NCI-H446 treated with DMSO at 0.1 percent for 48 hours (cell line): ENCODE measurements at regions not wholly inside any gene's neighbourhood (a gene's known extent, or its start where the extent isn't known, plus 50 kb on each side); places are given as distances from the start of the nearest gene placed in this dataset.
"Not testable (repeated sequence)": the region's sequence is repeated elsewhere in the genome, so short reads cannot be mapped to it uniquely, and the experiment has no call there.

Source experiments
- DNase-seq: peaks from one replicate; lab custom pipeline; 2025; lab: John Stamatoyannopoulos, UW

GRCh38 chr5:86671536-86671935 lies 53.8 kb downstream of the COX7C start:
- no peak for DNase-seq

DNA sequence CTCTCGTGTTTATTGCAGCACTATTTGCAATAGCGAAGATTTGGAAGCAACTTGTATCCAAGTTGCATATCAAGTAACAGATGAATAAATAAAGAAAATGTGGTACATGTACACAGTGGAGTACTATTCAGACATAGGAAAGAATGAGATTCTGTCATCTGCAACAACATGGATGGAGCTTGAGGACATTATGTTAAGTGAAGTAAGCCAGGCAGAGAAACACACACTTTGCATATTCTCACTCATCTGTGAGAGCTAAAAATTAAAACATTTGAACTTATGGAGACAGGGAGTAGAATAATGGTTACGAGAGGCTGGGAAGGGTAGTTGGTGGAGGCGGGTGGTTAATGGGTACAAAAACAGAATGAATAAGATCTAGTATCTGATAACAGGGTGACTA lies 56.3 kb downstream of the COX7C start:
- DNase-seq, result no peak

GRCh38 chr5:86675311-86675710 lies 57.6 kb downstream of the COX7C start:
- DNase-seq, result peak; percentile 97

- DNase-seq, result peak; percentile 97
These were observed 61.8 kb downstream of the COX7C start for GRCh38 chr5:86679529-86679928.

- no peak for DNase-seq
These were observed 62.2 kb downstream of the COX7C start for GRCh38 chr5:86679949-86680348.

- DNase-seq, result no peak
These were observed 66.5 kb downstream of the COX7C start for GRCh38 chr5:86684222-86684621.

- DNase-seq, result no peak
These were observed 68.3 kb downstream of the COX7C start for GRCh38 chr5:86686046-86686445.

DNA sequence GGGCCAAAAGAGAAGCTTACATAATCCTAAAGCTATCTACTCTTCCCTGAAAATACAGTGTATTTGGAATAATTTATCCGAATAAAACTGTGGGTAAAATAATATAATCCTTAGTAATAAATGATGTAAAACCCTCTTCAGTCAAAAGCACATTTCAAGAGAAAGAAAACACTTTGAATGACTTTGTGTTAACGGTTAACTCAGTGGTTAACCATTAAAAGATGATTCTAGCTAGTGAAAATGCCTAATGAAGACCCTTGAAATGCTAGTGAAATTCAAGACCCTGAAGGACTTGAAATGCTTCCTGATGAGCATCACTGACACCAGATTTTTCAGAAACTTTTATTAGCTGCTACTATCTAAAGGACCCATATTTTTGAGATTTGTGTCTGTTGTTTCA lies 70.7 kb downstream of the COX7C start:
- no peak for DNase-seq

DNA sequence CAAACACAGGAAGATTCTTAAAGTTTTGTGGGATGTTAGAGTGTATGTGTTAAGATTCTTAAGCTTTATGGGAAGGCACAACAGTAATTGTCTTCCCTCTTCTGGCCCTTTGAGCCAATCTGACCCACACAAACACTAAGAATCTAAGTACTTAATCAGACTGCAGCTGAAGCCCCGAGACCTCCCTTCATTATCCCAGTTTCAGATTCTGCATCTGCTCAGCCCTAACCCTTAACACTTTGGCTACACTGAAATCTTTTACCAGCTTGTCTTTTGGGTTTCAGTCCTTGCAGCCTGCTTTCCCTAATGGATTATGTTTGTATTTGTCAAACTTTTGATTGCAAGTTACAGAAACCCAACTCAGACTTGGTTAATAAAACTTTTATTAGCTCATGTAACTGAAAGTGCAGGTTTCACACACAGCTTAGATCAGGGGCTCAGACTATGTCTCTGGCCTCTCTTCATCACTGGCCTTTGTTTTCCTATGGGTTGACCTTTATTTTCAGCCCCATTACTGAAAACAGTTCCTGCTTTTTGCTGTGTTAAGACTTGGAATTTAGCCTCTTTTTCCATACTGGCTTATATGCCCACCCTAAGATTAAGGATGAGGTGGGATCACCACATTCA lies 71.5 kb downstream of the COX7C start:
- DNase-seq, result no peak

- no peak for DNase-seq
These were observed 91.6 kb downstream of the COX7C start for GRCh38 chr5:86709157-86709881.

DNA sequence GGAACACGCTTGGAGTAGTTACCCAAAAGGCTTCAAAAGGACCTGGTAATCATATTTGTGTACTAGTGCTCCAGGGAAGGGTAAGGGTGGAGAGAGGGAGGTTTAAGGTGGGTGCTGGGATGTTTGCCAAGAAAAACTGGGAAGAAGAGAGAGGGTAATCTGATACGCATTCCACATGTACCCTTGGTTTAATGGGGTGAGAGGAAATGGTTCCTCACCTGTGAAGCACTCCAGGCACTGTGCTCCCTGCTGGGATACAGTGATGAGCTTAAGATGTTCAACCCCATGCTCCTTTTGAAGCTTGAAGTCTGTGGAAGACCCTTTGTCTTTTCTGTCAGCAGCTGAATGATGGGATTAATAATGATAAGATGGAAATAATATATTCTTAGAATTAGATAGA lies 98.4 kb downstream of the COX7C start:
- DNase-seq, result no peak

GRCh38 chr5:86731319-86732117 lies 113.8 kb downstream of the COX7C start:
- DNase-seq, result not testable (repeated sequence)

GRCh38 chr5:86735370-86735769 lies 117.6 kb downstream of the COX7C start:
- no peak for DNase-seq

DNA sequence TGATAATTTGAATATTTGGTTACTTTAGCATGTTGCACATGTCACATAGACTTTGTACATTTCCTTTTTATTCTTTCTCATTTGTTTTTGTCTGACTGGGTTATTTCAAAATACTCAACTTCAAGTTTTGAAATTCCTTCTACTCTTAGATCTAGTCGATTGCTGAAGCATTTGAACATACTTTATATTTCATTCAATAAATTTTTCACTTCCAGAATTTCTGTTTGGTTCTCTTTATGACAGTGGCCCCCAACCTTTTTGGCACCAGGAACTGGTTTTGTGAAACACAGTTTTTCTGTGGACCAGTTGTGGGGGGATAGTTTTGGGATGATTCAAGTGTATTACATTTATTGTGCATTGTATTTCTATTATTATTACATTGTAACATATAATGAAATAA lies 119.8 kb downstream of the COX7C start:
- no peak for DNase-seq

DNA sequence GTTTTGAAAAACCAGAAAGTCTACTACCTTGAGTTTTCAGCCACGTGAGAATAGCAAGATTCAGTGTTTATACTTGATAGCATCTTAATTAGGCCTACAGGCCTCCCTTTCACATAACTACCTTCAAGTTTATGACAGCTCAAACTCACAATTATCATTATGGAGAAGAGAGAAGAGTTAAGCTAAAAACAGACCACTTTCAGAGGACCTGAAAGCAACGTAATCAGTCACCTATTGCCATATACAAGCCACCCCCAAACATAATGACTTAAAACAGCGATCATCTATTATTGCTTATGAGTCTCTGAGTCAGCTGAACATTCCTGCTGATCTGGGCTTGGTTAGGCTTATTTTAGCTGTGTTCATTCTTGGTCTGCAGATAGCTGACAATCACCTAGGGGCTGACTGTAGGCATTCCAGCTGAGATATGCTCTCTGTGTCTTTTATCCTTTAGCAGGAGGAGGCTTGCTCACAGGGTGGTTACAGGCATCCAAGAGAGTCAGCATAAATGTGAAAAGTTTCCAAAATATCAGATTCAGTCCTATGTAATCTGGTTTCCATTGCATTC lies 130.9 kb downstream of the COX7C start:
- DNase-seq, result no peak

GRCh38 chr5:86749841-86750240 lies 132.1 kb downstream of the COX7C start:
- no peak for DNase-seq

GRCh38 chr5:86756839-86757238 lies 139.1 kb downstream of the COX7C start:
- DNase-seq, result no peak

- DNase-seq, result peak; percentile 71
These were observed 140.1 kb downstream of the COX7C start for GRCh38 chr5:86757824-86758223.

GRCh38 chr5:86760661-86761060 lies 142.9 kb downstream of the COX7C start:
- peak; percentile 18 for DNase-seq

- DNase-seq, result no peak
These were observed 146.2 kb downstream of the COX7C start for GRCh38 chr5:86763929-86764328.

DNA sequence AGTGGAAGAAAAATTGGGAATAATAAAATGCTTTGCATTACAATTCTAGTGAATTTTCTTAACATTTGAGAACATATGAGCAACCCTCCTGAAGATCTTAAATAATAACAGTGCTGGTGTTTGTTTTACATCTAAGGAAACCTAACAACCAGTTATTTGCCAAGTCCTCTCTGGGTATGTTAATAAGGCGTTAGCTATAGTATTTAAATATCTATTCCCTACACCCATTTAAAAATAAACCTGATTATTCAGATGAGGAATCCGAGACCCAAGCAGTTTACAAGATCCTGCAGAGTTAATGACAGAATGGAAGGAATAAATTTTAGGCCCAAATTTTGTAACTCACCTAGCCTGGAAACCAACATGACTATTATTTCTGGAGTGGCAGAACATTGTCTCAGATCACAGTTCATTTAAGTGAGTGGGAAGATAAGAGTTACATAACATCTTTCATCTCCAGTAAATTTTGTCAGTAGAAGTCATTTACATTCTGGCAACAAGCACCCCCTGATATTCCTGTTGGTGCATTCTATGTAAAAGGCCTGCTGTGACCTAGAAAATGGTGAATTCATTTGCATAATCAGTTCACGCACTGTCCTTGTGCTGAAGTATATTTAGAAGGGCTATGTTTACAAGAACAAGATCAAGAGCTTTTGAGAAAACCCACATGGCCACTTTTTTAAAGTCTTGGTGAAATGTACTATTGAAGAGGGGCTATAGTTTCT lies 148.2 kb downstream of the COX7C start:
- no peak for DNase-seq

DNA sequence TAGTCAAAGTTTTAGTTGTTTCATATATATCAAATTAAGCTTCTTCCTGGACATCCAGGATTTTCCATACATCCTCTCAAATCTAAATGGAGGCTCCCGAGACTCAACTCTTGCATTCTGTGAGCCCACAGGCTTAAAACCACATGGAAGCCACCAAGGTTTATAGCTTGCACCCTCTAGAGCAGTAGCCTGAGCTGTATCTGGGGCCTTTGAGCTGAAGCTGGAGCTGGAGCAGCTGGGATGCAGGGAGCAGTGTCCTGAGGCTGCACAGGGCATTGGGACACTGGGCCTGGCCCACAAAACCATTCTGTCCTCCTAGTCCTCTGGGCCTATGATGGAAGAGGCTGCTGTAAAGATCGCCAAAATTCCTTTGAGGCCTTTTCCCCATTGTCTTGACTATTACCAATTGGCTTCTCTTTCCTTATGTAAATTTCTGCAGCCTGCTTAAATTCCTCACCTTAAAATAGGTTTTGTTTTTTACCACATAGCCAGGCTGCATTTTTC lies 151.0 kb downstream of the COX7C start:
- DNase-seq, result no peak
